ENCODE measurements at regions not wholly inside any gene's neighbourhood (a gene's known extent, or its start where the extent isn't known, plus 50 kb on each side); places are given as distances from the start of the nearest gene placed in this dataset.

GRCh38 chr5:165876538-165876937 lies 2371.1 kb downstream of the MAT2B start:
- DNase-seq (ENCODE audit: insufficient read length, low spot score) = no peak

GRCh38 chr5:165877475-165877874 lies 2372.1 kb downstream of the MAT2B start:
- DNase-seq (ENCODE audit: insufficient read length, low spot score) (no peak), FAIRE-seq (no peak)

More at GRCh38 chr5:165876538-165876937, 2371.1 kb downstream of the MAT2B start:
- FAIRE-seq = no peak

- no peak for FAIRE-seq
Observed at GRCh38 chr5:165881259-165881658, 2375.8 kb downstream of the MAT2B start.

GRCh38 chr5:165882099-165882498 lies 2376.7 kb downstream of the MAT2B start:
- FAIRE-seq (no peak), DNase-seq (ENCODE audit: insufficient read length, low spot score) (no peak)

More at GRCh38 chr5:165881259-165881658, 2375.8 kb downstream of the MAT2B start:
- DNase-seq (ENCODE audit: insufficient read length, low spot score) = no peak

GRCh38 chr5:165885623-165886350 lies 2380.4 kb downstream of the MAT2B start:
- no peak for FAIRE-seq
- no peak for DNase-seq (ENCODE audit: insufficient read length, low spot score)

- no peak for FAIRE-seq
- DNase-seq (ENCODE audit: insufficient read length, low spot score) = no peak
Observed at GRCh38 chr5:165887147-165887546, 2381.7 kb downstream of the MAT2B start.

GRCh38 chr5:165892383-165892782 lies 2387.0 kb downstream of the MAT2B start:
- no peak for DNase-seq (ENCODE audit: insufficient read length, low spot score)
- FAIRE-seq = no peak

- DNase-seq (ENCODE audit: insufficient read length, low spot score) (no peak), FAIRE-seq (no peak)
Observed at GRCh38 chr5:165894916-165895315, 2389.5 kb downstream of the MAT2B start.

- FAIRE-seq = no peak
Observed at GRCh38 chr5:165903835-165904234, 2387.6 kb upstream of the WWC1 start.

GRCh38 chr5:165906871-165907270 lies 2384.6 kb upstream of the WWC1 start:
- FAIRE-seq (no peak), DNase-seq (ENCODE audit: insufficient read length, low spot score) (no peak)

More at GRCh38 chr5:165903835-165904234, 2387.6 kb upstream of the WWC1 start:
- DNase-seq (ENCODE audit: insufficient read length, low spot score) = no peak

GRCh38 chr5:165913059-165913458 lies 2378.4 kb upstream of the WWC1 start:
- no peak for FAIRE-seq
- no peak for DNase-seq (ENCODE audit: insufficient read length, low spot score)

- no peak for DNase-seq (ENCODE audit: insufficient read length, low spot score)
- no peak for FAIRE-seq
Observed at GRCh38 chr5:165914456-165914855, 2377.0 kb upstream of the WWC1 start.

- FAIRE-seq (no peak), DNase-seq (ENCODE audit: insufficient read length, low spot score) (no peak)
Observed at GRCh38 chr5:165919196-165919595, 2372.2 kb upstream of the WWC1 start.

GRCh38 chr5:165920655-165921054 lies 2370.8 kb upstream of the WWC1 start:
- DNase-seq (ENCODE audit: insufficient read length, low spot score) = no peak
- no peak for FAIRE-seq

- FAIRE-seq = no peak
- DNase-seq (ENCODE audit: insufficient read length, low spot score) = no peak
Observed at GRCh38 chr5:165928971-165929370, 2362.5 kb upstream of the WWC1 start.

- DNase-seq (ENCODE audit: insufficient read length, low spot score) = no peak
Observed at GRCh38 chr5:165940541-165940940, 2350.9 kb upstream of the WWC1 start.

GRCh38 chr5:165956854-165957253 lies 2334.6 kb upstream of the WWC1 start:
- DNase-seq (ENCODE audit: insufficient read length, low spot score) (no peak), FAIRE-seq (no peak)

More at GRCh38 chr5:165940541-165940940, 2350.9 kb upstream of the WWC1 start:
- FAIRE-seq = no peak

GRCh38 chr5:165981671-165982070 lies 2309.8 kb upstream of the WWC1 start:
- no peak for FAIRE-seq
- no peak for DNase-seq (ENCODE audit: insufficient read length, low spot score)

- FAIRE-seq = no peak
- DNase-seq (ENCODE audit: insufficient read length, low spot score) = no peak
Observed at GRCh38 chr5:165996201-165996875, 2295.1 kb upstream of the WWC1 start.

GRCh38 chr5:165999693-166000320 lies 2291.6 kb upstream of the WWC1 start:
- DNase-seq (ENCODE audit: insufficient read length, low spot score) = no peak
- no peak for FAIRE-seq

- FAIRE-seq (no peak), DNase-seq (ENCODE audit: insufficient read length, low spot score) (no peak)
Observed at GRCh38 chr5:166004006-166004405, 2287.4 kb upstream of the WWC1 start.

GRCh38 chr5:166013415-166013814 lies 2278.0 kb upstream of the WWC1 start:
- DNase-seq (ENCODE audit: insufficient read length, low spot score) (no peak), FAIRE-seq (no peak)
